ENCODE measurements at regions not wholly inside any gene's neighbourhood (a gene's known extent, or its start where the extent isn't known, plus 50 kb on each side); places are given as distances from the start of the nearest gene placed in this dataset.
"Not testable (repeated sequence)": the region's sequence is repeated elsewhere in the genome, so short reads cannot be mapped to it uniquely, and the experiment has no call there.

GRCh38 chr12:13523536-13524307 is 327.2 kb downstream of the EMP1 start:
- DNase-seq (ENCODE audit: low read depth in 3 of 3, low spot score in 2 of 3), result no peak

GRCh38 chr12:13518034-13518433 is 321.5 kb downstream of the EMP1 start:
- not testable (repeated sequence) for DNase-seq (ENCODE audit: low read depth in 3 of 3, low spot score in 2 of 3)

- no peak for DNase-seq (ENCODE audit: low read depth in 3 of 3, low spot score in 2 of 3)
These were observed 313.2 kb downstream of the EMP1 start for GRCh38 chr12:13509740-13510139.

- no peak for DNase-seq (ENCODE audit: low read depth in 3 of 3, low spot score in 2 of 3)
These were observed 309.1 kb downstream of the EMP1 start for GRCh38 chr12:13505636-13506035.

GRCh38 chr12:13505224-13505623 is 308.7 kb downstream of the EMP1 start:
- DNase-seq (ENCODE audit: low read depth in 3 of 3, low spot score in 2 of 3), result no peak

GRCh38 chr12:13504736-13505135 is 308.2 kb downstream of the EMP1 start:
- no peak for DNase-seq (ENCODE audit: low read depth in 3 of 3, low spot score in 2 of 3)

- no peak for DNase-seq (ENCODE audit: low read depth in 3 of 3, low spot score in 2 of 3)
These were observed 307.5 kb downstream of the EMP1 start for GRCh38 chr12:13504074-13504473.

- DNase-seq (ENCODE audit: low read depth in 3 of 3, low spot score in 2 of 3), result no peak
These were observed 306.7 kb downstream of the EMP1 start for GRCh38 chr12:13503094-13503835.

GRCh38 chr12:13499008-13499407 is 302.5 kb downstream of the EMP1 start:
- no peak for DNase-seq (ENCODE audit: low read depth in 3 of 3, low spot score in 2 of 3)

- no peak for DNase-seq (ENCODE audit: low read depth in 3 of 3, low spot score in 2 of 3)
These were observed 299.6 kb downstream of the EMP1 start for GRCh38 chr12:13496111-13496510.

GRCh38 chr12:13489246-13489645 is 292.7 kb downstream of the EMP1 start:
- DNase-seq (ENCODE audit: low read depth in 3 of 3, low spot score in 2 of 3), result no peak

GRCh38 chr12:13487326-13487725 is 290.8 kb downstream of the EMP1 start:
- no peak for DNase-seq (ENCODE audit: low read depth in 3 of 3, low spot score in 2 of 3)

- DNase-seq (ENCODE audit: low read depth in 3 of 3, low spot score in 2 of 3), result no peak
These were observed 290.3 kb downstream of the EMP1 start for GRCh38 chr12:13486794-13487193.

- no peak for DNase-seq (ENCODE audit: low read depth in 3 of 3, low spot score in 2 of 3)
These were observed 282.2 kb downstream of the EMP1 start for GRCh38 chr12:13478650-13479181.

GRCh38 chr12:13474381-13474780 is 277.9 kb downstream of the EMP1 start:
- no peak for DNase-seq (ENCODE audit: low read depth in 3 of 3, low spot score in 2 of 3)

- no peak for DNase-seq (ENCODE audit: low read depth in 3 of 3, low spot score in 2 of 3)
These were observed 276.2 kb downstream of the EMP1 start for GRCh38 chr12:13472690-13473089.

- DNase-seq (ENCODE audit: low read depth in 3 of 3, low spot score in 2 of 3), result no peak
These were observed 274.9 kb downstream of the EMP1 start for GRCh38 chr12:13471471-13471870.

GRCh38 chr12:13465635-13466034 is 269.1 kb downstream of the EMP1 start:
- DNase-seq (ENCODE audit: low read depth in 3 of 3, low spot score in 2 of 3), result no peak

GRCh38 chr12:13463189-13463588 is 266.7 kb downstream of the EMP1 start:
- no peak for DNase-seq (ENCODE audit: low read depth in 3 of 3, low spot score in 2 of 3)

GRCh38 chr12:13462450-13462849 is 265.9 kb downstream of the EMP1 start:
- DNase-seq (ENCODE audit: low read depth in 3 of 3, low spot score in 2 of 3), result no peak

- no peak for DNase-seq (ENCODE audit: low read depth in 3 of 3, low spot score in 2 of 3)
These were observed 259.2 kb downstream of the EMP1 start for GRCh38 chr12:13455778-13456144.
